Fibroblast of mammary gland (primary cell): ENCODE measurements at regions not wholly inside any gene's neighbourhood (a gene's known extent, or its start where the extent isn't known, plus 50 kb on each side); places are given as distances from the start of the nearest gene placed in this dataset.
A peak's percentile ranks its signal among the peaks of the same experiment; 100 is the strongest.

ENCODE experiments used
- DNase-seq: peaks from one replicate; pipeline ENCODE4 v3.0.0-alpha.2; 2010; ENCODE audit warnings: low read depth
- H3K4me3 ChIP-seq: 2 replicates; pipeline ENCODE4 v1.5.1; 2011; ENCODE audit warnings: low read depth, mild to moderate bottlenecking, low read length, moderate library complexity; ENCODE audit not compliant: control insufficient read depth
- CTCF ChIP-seq: conservative IDR thresholded peaks from 2 replicates; pipeline ENCODE4 v1.5.1; 2011; ENCODE audit warnings: low read depth, low read length, inconsistent platforms; ENCODE audit not compliant: control insufficient read depth, insufficient read depth

- no peak for TF ChIP-seq CTCF
- DNase-seq = no peak
- H3K4me3 ChIP-seq = no peak overlapping the region
These were observed 104.4 kb upstream of the ZBTB20 start for GRCh38 chr3:115251509-115251908.

GRCh38 chr3:115252679-115253078 is 105.6 kb upstream of the ZBTB20 start:
- no peak for DNase-seq
- TF ChIP-seq CTCF = no peak
- H3K4me3 ChIP-seq = no peak overlapping the region

GRCh38 chr3:115254492-115255196 is 107.6 kb upstream of the ZBTB20 start:
- no peak overlapping the region for H3K4me3 ChIP-seq
- TF ChIP-seq CTCF = no peak
- DNase-seq = no peak

GRCh38 chr3:115255197-115255585 is 108.1 kb upstream of the ZBTB20 start:
- TF ChIP-seq CTCF = no peak
- H3K4me3 ChIP-seq = no peak overlapping the region
- no peak for DNase-seq

- no peak for TF ChIP-seq CTCF
- DNase-seq = no peak
- no peak overlapping the region for H3K4me3 ChIP-seq
These were observed 123.8 kb upstream of the ZBTB20 start for GRCh38 chr3:115270849-115271248.

GRCh38 chr3:115272036-115272824 is 125.1 kb upstream of the ZBTB20 start:
- TF ChIP-seq CTCF = no peak
- peak; percentile 85 for DNase-seq
- H3K4me3 ChIP-seq = no peak overlapping the region
